NCI-H128 (cell line): ENCODE measurements at regions not wholly inside any gene's neighbourhood (a gene's known extent, or its start where the extent isn't known, plus 50 kb on each side); places are given as distances from the start of the nearest gene placed in this dataset.

Experiments
- DNase-seq: peaks from one replicate; lab custom pipeline; 2025; ENCODE audit not compliant: unreplicated experiment; lab: John Stamatoyannopoulos, UW

GRCh38 chr2:8458503-8459459, 223.1 kb upstream of the ID2 start:
- DNase-seq: no peak

GRCh38 chr2:8459474-8459873, 222.4 kb upstream of the ID2 start:
- no peak for DNase-seq

GRCh38 chr2:8461341-8461740, 220.5 kb upstream of the ID2 start:
- DNase-seq: no peak

GRCh38 chr2:8462280-8462679, 219.6 kb upstream of the ID2 start:
- no peak for DNase-seq

- no peak for DNase-seq
Observed at GRCh38 chr2:8462899-8463648, 218.8 kb upstream of the ID2 start.

- DNase-seq: no peak
Observed at GRCh38 chr2:8465560-8465959, 216.3 kb upstream of the ID2 start.

- DNase-seq: no peak
Observed at GRCh38 chr2:8469709-8470493, 212.0 kb upstream of the ID2 start.

- DNase-seq: no peak
Observed at GRCh38 chr2:8472545-8473323, 209.1 kb upstream of the ID2 start.

GRCh38 chr2:8475349-8476031, 206.4 kb upstream of the ID2 start:
- DNase-seq: no peak

- no peak for DNase-seq
Observed at GRCh38 chr2:8477552-8478470, 204.0 kb upstream of the ID2 start.

- DNase-seq: no peak
Observed at GRCh38 chr2:8478471-8478793, 203.4 kb upstream of the ID2 start.

GRCh38 chr2:8479298-8479697, 202.6 kb upstream of the ID2 start:
- DNase-seq: no peak

GRCh38 chr2:8480915-8481314, 200.9 kb upstream of the ID2 start:
- DNase-seq: no peak

- DNase-seq: no peak
Observed at GRCh38 chr2:8481463-8482009, 200.3 kb upstream of the ID2 start.

- no peak for DNase-seq
Observed at GRCh38 chr2:8482432-8482831, 199.4 kb upstream of the ID2 start.

GRCh38 chr2:8484502-8485283, 197.2 kb upstream of the ID2 start:
- no peak for DNase-seq

GRCh38 chr2:8485736-8486135, 196.1 kb upstream of the ID2 start:
- DNase-seq: no peak

- no peak for DNase-seq
Observed at GRCh38 chr2:8486141-8486540, 195.7 kb upstream of the ID2 start.
